AG08396 (cell line): ENCODE measurements at regions not wholly inside any gene's neighbourhood (a gene's known extent, or its start where the extent isn't known, plus 50 kb on each side); places are given as distances from the start of the nearest gene placed in this dataset.
"Not testable (repeated sequence)": the region's sequence is repeated elsewhere in the genome, so short reads cannot be mapped to it uniquely, and the experiment has no call there.

ENCODE experiments used
- DNase-seq: peaks from one replicate; pipeline ENCODE4 v3.0.0; 2012; ENCODE audit warnings: low spot score, mixed read lengths

DNA sequence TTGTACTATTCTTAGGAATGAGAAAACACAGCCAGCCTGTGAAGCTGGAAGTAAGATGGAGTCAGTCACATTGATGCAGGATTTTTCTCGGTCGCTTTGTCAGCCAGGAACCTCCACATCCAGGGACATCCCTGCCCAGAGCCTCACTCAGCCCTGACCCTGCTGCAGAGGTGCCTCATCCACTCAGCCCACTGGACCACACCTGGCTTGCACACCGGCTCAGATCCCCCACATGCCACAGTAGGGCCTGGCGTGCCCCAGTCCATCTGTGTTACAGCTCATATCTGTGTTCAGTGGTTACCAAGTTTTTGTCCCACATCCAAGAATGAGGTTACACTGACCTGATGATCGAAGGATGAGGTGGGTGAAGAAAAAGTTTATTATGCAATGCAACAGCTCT lies 1315.4 kb downstream of the SLITRK1 start:
- DNase-seq: no peak

DNA sequence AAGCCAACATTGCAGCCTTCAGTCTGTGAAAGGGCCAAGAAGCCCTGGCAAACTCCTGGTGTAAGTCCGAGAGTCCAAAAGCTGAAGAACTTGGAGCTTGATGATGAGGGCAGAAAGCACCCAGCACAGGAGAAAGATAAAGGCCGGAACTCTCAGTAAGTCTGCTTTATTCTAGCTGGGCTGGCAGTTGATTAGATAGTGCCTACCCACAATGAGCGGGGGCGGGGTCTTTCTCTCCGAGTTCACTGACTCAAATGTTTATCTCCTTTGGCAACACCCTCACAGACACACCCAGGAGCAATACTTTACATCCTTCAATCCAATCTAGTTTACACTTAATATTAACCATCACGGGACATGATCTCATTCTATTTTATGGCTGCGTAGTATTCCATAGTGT lies 1317.1 kb downstream of the SLITRK1 start:
- DNase-seq: no peak

DNA sequence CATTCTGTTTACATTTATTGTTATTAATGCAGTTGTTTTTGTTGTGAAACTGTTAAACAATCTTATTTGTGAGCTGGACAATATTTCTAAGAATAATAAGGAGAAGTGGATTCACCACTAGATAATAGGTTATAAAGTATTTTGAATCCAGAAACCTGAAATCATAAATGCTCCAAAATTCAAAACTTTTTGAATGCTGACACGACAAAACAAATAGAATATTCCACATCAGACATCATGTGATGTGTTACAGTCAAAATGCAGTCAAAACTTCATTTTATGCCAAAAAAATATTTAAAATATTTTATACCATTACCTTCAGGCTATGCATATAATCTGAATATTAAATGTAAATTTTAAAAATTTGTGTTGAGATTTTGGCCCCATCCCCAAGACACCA lies 1321.4 kb downstream of the SLITRK1 start:
- no peak for DNase-seq

DNA sequence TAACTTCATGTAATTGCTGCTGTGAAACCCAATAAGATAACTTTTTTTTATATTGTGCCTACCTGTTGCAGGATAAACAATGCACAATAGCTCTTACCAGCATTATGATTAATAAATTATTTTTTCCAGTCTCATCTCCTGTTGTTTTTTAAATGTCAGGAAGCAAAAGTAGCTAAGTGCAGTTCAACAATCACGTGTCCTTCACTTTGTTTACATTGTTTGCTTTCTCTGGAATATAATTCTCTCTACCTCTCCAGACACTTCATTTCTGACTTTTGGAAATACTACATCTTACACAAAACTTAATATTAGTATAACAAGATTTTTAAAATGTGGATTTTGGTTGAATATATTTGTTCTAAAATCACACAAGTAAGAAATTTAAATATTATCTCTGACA lies 1359.4 kb downstream of the SLITRK1 start:
- no peak for DNase-seq

DNA sequence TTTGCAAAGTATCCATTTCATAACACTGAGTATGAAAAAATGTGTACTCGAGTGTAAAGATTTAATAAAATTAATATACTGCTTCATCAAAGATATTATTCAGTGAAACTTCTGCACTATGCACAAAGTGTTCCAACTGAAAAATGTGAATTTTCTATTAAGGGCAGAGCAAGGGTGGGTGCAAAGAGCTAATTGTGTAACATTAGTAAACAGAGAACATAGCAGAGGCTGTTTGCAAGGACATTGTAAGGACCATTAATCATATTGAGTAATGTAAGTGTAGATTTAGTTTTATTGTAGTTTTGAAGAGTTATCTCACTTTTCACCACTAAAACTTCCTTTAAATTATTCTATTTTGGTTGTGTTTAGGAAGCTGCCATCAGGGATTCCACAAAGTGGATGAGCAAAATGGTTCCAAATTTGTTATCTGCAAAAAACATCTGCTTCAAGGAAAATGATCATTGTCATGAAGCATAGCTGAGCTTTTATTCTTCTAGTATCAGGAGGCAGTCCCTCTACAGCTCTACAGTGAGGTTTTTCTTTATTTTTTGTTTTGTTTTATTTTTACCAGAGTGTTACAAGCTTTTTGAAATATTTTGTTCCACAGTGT lies 1375.4 kb downstream of the SLITRK1 start:
- DNase-seq: no peak

DNA sequence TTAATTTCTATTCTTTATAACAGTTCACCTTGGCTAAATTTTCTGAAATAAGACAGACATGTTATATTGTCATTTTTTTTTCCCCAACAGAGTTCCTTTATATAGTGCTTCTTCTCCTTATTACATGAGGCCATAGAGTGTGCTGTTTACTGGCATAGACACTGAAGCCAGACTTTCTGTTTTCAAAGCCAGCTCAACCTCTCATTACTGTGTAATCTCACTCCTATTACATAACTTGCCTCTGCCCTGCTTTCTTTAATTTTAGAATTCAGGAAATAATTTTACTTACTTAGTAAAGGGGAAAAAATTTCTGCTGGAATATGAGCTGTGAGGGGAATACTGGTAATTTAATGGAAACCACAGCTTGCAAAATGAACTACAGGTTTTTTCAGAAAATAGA lies 1380.4 kb downstream of the SLITRK1 start:
- DNase-seq: no peak

DNA sequence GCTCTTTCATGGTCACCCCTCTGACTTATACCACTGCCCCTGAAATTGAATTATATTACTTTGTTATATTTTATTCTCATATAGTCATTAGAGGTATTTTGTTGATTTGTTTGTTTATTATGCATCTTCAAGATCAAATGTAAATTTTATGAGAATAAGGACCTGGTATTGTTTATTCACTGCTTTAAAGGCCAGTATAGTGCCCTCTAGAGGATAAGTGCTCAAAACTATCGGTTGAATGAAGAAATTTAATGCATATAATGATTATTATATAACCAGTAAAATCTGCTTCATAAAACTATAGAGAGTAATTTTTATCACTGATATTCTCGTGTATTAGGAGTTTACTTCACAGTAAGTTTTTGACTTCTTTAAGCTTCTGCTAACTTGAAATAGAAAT lies 1401.9 kb downstream of the SLITRK1 start:
- DNase-seq: no peak

DNA sequence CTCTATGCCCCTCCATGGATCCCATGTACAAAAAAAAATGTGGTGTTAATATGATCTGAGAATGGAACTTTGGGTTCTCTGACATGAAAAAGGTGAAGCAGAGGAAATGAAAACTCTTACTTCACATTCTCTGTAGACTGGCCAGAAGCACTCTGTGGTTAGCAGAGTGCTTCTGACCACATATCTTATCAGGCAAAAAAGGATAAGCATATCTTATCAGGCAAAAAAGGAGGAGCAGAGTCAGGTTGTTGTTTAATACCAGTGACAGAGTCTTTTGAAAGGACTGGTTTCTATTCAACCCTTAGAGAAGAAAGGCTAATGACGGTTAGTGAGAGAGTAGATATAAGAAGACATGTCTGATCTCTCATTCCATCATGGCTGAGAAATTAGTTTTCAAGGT lies 1404.8 kb downstream of the SLITRK1 start:
- DNase-seq: no peak

DNA sequence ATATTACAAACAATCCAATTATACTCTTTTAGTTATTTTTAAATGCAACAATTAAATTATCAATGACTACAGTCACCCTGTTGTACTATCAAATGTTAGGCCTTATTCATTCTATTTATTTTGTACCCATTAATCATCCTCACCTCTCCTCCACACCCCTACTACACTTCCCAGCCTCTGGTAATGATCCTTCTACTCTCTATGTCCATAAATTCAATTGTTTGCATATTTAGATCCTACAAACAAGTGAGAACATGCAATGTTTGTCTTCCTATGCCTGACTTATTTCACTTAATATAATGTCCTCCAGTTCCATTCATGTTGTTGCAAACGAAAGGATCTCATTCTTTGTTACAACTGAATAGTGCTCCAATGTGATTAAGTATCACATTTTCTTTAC lies 1414.6 kb downstream of the SLITRK1 start:
- no peak for DNase-seq

DNA sequence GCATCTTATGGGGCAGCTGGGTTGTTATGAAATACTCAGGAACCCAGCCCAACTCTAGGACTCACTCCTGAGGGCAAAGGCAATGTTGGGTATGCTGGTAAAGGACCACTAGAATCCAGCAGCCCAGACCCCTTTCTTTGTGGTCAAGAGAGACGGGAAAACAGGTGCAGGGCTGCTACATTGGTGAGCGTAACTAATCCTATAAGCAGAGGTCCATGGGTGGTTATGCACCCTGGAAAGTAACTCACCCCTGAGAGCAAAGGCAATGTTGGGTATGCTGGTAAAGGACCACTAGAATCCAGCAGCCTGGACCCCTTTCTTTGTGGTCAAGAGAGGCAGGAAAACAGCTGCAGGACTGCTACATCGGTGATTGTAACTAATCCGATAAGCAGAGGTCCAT lies 1422.7 kb downstream of the SLITRK1 start:
- DNase-seq: not testable (repeated sequence)

DNA sequence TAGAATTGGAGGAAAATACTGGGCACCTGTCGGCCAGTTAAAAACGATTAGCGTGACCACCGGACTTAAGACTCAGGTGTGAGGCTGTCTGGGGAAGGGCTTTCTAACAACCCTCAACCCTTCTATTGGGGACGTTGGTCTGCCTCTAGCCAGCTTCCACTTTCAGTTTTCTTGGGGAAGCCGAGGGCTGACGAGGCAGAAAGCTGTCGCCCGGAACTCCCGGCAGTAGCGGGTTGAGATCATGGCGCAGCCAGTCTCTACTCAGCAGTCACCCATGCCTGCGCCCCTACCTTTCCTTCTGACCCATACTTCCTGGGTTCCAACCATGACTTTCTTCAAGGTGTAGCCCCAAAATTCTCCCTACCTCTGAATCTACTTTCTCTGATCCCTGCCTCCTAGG lies 1424.1 kb downstream of the SLITRK1 start:
- no peak for DNase-seq

DNA sequence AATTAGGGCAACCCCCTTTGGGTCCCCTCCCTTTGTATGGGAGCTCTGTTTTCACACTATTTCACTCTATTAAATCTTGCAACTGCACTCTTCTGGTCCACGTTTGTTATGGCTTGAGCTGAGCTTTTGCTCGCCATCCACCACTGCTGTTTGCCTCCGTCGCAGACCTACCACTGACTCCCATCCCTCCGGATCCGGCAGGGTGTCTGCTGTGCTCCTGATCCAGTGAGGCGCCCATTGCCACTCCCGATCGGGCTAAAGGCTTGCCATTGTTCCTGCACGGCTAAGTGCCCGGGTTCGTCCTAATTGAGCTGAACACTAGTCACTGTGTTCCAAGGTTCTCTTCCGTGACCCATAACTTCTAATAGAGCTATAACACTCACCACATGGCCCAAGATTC lies 1424.7 kb downstream of the SLITRK1 start:
- not testable (repeated sequence) for DNase-seq

DNA sequence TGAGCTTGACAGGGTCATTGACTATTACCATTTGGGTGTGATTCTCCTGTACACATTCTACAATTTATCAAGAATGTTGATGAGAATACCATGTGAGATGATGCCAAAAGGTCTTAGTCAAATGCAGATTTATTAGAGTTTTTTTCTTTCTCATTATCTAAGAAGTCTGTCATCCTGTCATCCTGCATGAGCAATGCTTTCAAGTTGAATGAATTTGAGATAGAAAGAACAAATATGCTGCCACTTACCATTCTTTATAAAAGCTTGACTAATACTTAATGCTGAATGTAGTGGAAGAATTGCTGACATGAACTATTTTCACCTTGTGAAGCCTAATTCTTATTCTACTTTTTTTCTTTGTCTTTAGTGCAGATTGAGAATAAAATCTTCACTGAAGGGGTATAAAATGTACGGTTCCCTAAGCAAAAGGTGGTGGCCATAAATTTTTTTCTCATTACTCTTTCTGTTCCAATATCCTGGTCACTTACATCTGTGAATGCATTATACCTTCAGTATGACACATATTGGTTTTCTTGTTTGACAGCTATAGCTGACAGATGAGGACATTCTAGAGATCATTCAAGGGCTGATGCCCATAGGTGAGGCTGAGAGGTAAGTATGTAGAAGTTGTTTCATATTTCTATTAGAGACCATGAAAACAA lies 1434.7 kb downstream of the SLITRK1 start:
- DNase-seq: no peak

DNA sequence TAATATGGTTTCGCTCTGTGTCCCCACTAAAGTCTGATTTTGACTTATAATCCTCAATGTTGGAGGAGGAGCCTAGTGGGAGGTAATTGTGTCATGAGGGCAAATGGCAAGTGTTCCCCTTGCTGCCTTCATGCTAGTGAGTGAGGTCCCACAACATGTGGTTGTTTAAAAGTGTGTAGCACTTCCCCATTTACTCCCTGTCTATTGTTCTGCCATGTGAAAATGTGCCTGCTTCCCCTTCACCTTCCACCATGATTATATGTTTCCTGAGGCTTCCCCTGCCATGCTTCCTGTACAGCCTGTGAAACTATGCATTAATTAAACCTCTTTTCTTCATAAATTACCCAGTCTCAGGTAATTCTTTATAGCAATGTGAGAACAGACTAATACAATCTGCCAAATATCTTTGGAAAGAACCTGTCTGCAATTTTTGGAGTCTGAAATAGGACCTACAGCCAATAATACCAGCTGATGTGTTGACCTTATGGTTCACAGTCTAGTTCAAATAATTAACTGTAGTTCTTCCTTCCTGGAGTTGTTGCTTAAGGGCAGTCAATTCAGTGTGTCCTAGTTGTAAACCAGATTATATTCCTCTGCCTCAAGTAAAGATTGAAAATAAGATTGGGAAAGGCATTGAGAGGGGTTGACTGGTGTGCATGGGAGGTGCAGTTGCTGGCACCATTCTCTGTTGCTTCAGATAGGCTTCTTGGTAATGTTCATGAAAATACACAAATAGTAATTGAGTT lies 1442.9 kb downstream of the SLITRK1 start:
- no peak for DNase-seq

DNA sequence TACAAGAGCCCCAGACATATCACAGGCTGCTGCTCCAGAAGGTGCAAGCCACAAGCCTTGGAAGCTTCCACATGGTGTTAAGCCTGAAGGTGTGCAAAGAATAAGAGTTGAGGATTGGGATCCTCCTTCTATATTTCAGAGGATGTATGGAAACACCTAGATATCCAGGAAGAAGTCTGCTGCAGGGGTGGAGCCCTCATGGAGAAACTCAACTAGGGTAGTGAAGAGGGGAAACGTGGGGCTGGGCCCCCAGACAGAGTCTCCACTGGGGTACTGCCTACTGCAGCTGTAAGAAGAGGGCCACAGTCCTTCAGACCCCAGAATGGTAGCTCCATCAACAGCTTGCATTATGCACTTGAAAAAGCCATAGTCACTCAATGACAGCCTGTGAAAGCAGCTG lies 1444.0 kb downstream of the SLITRK1 start:
- DNase-seq: no peak

DNA sequence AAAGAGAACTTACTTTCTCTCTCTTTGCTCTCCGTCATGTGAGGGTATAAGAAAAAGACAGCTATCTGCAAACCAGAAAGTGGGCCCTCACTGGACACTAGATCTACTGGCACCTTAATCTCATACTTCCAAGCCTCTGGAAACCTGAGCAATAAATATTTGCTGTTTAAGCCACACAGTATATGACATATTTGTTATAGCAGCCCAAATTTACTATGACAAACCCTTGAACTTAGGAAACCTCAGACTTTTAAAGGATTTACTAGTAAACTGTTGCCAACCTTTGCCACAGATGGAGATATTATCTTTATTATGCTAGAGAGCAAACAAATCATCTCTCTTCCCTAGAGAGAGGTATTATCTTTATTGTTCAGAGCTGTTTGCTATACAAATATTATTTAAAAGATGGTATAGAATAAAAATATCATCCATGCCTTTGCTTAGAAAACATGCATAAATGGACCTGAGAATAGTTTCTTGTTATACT lies 1446.1 kb downstream of the SLITRK1 start:
- DNase-seq: no peak

DNA sequence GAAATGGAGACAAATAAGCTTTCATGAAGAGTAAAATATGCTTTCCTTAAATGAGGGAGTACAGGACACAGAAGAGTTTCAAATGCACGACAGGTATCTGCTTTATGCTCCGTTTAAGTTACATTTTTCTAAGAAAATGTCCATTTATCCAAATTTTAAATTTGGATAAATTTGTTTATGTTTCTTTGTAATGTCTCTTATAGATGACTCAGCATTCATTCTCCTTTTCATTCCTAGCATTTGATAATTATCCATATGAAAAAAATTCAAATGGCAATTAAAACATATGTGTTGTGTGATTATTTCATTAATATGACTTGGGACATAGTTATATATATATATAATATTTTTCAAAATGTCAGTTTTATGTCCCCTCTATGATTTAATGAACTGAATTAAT lies 1449.3 kb downstream of the SLITRK1 start:
- DNase-seq: no peak

DNA sequence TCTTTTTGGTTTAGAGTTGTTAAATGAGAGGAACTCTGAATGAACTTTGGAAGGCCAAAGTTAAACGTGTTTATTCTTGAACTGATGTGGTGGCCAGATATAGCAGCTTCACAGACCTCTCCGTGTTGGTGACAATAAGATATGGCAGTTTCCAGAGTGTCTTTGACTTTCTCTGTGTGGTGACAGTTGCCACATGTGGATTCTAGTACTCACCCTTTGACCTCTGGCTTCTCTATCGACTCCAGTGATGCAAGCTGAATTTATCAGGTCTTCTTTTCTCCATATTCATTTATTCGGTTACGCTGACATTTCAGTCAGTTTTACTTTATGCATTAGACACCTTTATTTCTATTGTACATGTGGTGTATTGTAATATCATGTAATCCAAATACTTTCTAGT lies 1469.5 kb downstream of the SLITRK1 start:
- DNase-seq: no peak

DNA sequence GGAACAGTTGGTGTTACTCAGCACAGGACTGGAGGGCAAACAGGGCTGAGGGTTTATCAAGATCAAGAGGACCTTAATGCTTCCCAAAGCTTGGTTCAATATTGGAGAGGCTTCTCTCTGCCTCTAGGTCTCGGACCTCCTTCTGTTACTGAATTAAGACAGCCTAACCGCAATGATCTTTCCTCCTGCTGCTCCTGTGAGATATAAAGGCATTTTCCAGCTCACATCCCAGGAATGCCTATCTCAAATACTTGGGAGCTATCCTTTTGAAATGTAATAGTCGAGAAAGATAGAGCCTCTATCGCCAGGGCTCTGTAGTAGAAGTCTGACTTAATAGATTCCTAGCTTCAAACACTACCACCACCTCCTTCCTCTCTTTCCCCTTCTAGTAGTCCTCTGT lies 1475.0 kb downstream of the SLITRK1 start:
- no peak for DNase-seq

DNA sequence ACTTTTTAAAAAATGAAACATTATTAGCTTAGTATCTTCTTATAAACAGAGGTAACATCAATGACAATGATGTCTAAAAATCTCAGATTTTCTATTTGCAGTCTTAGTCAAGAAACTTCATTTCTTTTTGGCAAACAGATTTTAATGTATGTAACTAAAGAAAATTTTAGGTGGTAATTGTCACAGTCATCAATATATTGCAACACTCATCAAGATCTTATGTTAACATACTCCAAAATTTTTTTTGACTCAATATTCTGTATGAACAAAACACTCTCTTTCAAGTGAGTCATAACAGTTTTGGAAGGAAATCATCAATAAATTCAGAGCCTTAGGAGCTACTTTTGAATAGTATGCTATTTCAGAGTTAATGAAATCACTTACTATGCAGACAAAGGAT lies 1507.6 kb downstream of the SLITRK1 start:
- no peak for DNase-seq

DNA sequence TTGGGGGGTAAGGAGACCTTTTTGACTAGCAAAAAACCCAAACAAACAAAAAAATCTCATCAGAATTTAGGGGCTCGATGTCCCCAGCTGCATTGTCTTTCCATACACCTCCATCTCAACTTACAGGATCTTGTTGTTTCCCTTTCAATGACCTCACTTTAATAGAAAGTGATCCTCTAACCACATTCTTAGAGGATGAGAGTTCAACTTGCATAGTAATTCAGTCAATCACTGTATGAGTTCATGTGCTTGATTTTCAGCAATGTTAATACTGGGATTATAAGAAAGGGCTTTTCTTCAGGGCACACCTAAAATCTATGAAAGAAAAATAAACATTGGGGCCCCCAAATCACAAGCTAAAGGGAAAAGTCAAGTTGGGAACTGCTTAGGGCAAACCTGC lies 1512.0 kb downstream of the SLITRK1 start:
- DNase-seq: no peak

DNA sequence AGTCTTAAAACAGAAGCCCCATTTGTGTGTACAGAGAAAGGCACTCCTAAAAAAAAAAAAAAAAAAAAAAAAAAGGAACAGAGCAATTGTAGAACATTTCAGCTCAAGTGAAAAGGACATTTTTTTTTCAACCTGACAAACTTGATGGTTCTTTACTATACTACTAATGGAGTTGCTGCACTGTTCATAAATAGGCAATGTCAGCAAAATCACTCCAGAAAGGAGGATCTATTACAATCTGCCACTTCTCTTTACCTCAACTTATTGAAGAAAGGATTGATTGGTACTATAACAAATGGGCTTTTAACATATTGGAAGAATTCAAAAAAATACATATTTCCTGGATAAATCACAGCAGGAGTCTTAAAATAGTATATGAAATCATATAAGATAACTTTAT lies 1517.7 kb downstream of the SLITRK1 start:
- DNase-seq: no peak

DNA sequence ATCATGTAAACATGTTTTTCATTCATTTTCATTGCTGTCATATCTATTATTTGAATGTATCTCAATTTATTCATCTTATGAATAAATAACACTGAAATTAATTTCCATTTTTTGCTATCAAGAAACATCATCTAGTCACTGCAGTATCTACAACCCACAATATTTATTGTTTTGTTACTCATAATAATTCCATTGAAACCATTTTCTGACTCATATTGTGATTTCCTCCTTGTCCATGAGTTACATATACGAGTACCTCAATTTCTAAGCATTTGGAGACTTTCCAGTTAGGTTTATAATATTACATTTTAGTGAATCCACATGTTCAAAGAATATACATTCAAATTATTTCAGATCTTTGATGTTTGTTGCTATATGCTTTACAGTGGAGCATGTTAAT lies 1524.0 kb downstream of the SLITRK1 start:
- DNase-seq: no peak
